Heart left ventricle (tissue), 13 donors: ENCODE measurements at regions not wholly inside any gene's neighbourhood (a gene's known extent, or its start where the extent isn't known, plus 50 kb on each side); places are given as distances from the start of the nearest gene placed in this dataset.

Experiments used
- CTCF ChIP-seq, 12 donors: fragments of 200-600 bp; sonication (generic) in 4 of 12; IDR thresholded peaks; one replicate each; pipeline versions ENCODE4 v1.5.0 to v1.8.0; 2018 to 2022; ENCODE audit warnings: antibody characterized with exemption in 12 of 12, mild to moderate bottlenecking in 5 of 12
- POLR2A ChIP-seq, 2 donors: fragments of 450-650 bp; IDR thresholded peaks; one replicate each; pipeline ENCODE4 v1.6.1; 2017; ENCODE audit warnings: antibody characterized with exemption in 2 of 2, mild to moderate bottlenecking in 2 of 2, moderate library complexity in 2 of 2
- donor health status: ischemic (EF 13 %, LVEDD 7.1; RV severe dilation, severe dysfunction).
- donor health status: DM: no; HTN: yes; CAD: no.
- donor health status: DM: no; HTN: no; CAD: no.
- donor health status: ischemic (EF 25% LVEDD 6.9; RV normal size, moderate dysfunction).
- donor health status: ischemic (EF 25% LVEDD 5.7; RV mildly dilated, moderate dysfunction).
- donor health status: ischemic (EF 35%, LVEDD 5.7; RV mildly dilated, moderate dysfunction).
- donor health status: nonischemic (EF 11% LVEDD 7.7; RV severe dilation, severe dysfunction).
- donor health status: DM: yes; HTN: yes; CAD: no.
- donor health status: PGD.
- donor health status: ischemic (EF 29% LVEDD 5.4; RV normal size, mild dysfunction).
- donor health status: nonischemic (EF 23%, LVEDD 6.1; RV moderate dilation, normal function).

- TF ChIP-seq CTCF (IDR thresholded peaks at IDR 0.05) (no peak), POLR2A (IDR thresholded peaks at IDR 0.05) (no peak)
Observed at GRCh38 chr18:47412924-47413323, 161.5 kb upstream of the SKOR2 start.
